GM12878 (cell line): ENCODE measurements at regions not wholly inside any gene's neighbourhood (a gene's known extent, or its start where the extent isn't known, plus 50 kb on each side); places are given as distances from the start of the nearest gene placed in this dataset.

ENCODE experiments used
- CTCF ChIP-seq, 3 experiments: IDR thresholded peaks in 2 of 3; conservative IDR thresholded peaks in 1 of 3; 2 replicates each; pipeline ENCODE4 v1.5.1; 2011; ENCODE audit warnings: low read depth in 3 of 3, low read length in 3 of 3, mild to moderate bottlenecking in 3 of 3, control low read depth in 2 of 3, moderate library complexity in 2 of 3, inconsistent platforms in 1 of 3, mixed read lengths in 1 of 3; ENCODE audit not compliant: control insufficient read depth in 2 of 3, insufficient read depth in 1 of 3; ENCODE audit errors: extremely low read depth in 1 of 3
- POLR2A ChIP-seq: IDR thresholded peaks from 2 replicates; pipeline ENCODE4 v1.6.1; 2011; ENCODE audit warnings: low read depth, mild to moderate bottlenecking, low read length
- POLR2AphosphoS2 ChIP-seq: IDR thresholded peaks from 2 replicates; pipeline ENCODE4 v1.6.1; 2011; ENCODE audit warnings: low read depth, mild to moderate bottlenecking, low read length, improper control_type of control experiment, moderate library complexity
- TF ChIP-seq, protein P1 (sequence below): IDR thresholded peaks from 2 replicates; pipeline ENCODE4 v1.6.1; 2012; ENCODE audit warnings: low read depth, low read length, improper control_type of control experiment

DNA sequence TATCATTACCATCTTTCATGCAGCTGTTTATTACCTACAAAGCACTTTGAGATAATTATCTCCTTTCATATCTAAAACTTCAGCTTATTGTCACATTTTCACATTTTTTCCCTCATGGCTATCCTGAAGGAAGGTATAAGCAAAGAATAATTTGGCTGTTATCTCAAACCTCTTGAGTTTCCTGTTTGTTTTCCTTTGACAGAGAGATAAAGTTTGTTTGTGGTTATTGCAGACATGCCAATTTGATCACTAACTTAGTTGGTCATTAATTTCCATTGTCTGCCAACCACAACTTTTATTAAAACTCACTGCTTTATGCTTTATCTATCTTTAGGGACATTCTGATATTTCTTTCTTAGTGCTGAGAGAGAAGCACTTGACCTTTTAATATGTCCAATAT, 89.8 kb upstream of the SPANXB1 start:
- no peak for TF ChIP-seq POLR2A
- no peak for TF ChIP-seq CTCF (IDR thresholded peaks at IDR 0.05 in 2 of 3, conservative IDR thresholded peaks at IDR 0.05 in 1 of 3; ENCODE audit: control insufficient read depth in 2 of 3, extremely low read depth in 1 of 3, insufficient read depth in 1 of 3, low read depth in 3 of 3, low read length in 3 of 3)
- TF ChIP-seq, protein P1, sequence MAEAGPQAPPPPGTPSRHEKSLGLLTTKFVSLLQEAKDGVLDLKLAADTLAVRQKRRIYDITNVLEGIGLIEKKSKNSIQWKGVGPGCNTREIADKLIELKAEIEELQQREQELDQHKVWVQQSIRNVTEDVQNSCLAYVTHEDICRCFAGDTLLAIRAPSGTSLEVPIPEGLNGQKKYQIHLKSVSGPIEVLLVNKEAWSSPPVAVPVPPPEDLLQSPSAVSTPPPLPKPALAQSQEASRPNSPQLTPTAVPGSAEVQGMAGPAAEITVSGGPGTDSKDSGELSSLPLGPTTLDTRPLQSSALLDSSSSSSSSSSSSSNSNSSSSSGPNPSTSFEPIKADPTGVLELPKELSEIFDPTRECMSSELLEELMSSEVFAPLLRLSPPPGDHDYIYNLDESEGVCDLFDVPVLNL, result no peak
- TF ChIP-seq POLR2AphosphoS2, result no peak
